ENCODE measurements at regions not wholly inside any gene's neighbourhood (a gene's known extent, or its start where the extent isn't known, plus 50 kb on each side); places are given as distances from the start of the nearest gene placed in this dataset.

GRCh38 chr2:64400733-64401528 is 53.0 kb upstream of the LGALSL start:
- DNase-seq (ENCODE audit: low read depth): no peak

DNA sequence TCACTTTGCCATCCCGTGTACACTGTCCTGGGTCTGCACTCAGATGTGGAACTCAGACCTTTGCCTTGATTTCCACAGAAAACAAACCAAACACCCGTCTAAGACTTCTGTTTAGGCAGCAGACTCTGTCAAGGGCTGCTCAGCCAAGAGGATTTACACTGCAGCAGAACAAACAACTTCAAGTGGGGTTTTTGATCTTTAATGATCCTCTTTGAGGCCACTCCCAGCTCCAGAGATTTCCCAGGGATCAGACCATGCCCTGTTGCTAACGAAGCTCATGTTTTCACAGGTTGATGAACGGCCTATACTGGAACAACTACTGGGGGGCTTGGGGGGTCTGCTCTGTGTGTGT is 52.5 kb upstream of the LGALSL start:
- DNase-seq (ENCODE audit: low read depth): no peak

GRCh38 chr2:64402876-64403275 is 51.1 kb upstream of the LGALSL start:
- DNase-seq (ENCODE audit: low read depth): peak; percentile 64

- no peak for DNase-seq (ENCODE audit: low read depth)
Observed at GRCh38 chr2:64403426-64403825, 50.5 kb upstream of the LGALSL start.

DNA sequence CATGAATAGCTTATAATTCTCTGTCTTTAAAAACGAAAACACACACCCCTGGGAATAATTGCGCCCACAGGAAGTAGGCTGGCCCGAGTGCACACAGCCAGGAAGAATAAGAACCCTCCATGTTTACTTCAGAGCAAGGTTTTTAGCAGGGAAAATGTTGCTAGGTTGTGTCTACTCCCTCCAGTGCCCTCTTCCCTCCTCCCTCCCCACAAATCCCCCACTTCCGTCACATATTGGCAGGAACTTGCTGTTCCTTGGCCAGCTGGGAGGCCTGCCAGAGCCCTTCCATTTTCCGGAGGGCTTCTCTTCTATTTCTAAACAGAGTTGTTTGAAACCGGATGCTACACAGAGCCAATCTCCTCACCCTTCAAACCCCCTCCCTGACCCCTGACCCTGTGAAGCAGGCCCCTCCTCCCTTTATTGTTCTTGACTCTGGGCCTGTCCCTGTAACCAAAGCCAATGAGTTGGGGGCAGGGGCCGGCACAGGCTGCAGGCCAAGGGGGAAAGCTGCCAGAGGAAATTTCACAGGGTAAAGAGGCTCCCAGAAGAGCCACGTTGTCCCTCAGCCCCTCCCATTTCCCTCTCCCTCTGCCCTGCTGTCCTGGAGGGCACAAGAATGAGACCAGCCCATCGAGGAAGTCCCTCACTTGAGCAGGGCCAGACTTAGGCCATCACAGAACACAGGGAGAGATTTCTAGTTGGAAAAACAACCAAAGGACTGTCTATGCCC is 49.8 kb upstream of the LGALSL start:
- DNase-seq (ENCODE audit: low read depth): peak; percentile 58

Data from LHCN-M2 (cell line).